Iris pigment epithelial cell (primary cell): ENCODE measurements at regions not wholly inside any gene's neighbourhood (a gene's known extent, or its start where the extent isn't known, plus 50 kb on each side); places are given as distances from the start of the nearest gene placed in this dataset.

ENCODE experiments used
- DNase-seq: peaks from one replicate; pipeline ENCODE4 v3.0.0-alpha.2; 2011; ENCODE audit warnings: low read depth

- DNase-seq = no peak
Measured at GRCh38 chr11:70703141-70704064, 305.1 kb downstream of the CTTN start.

GRCh38 chr11:70705097-70705496 lies 306.8 kb downstream of the CTTN start:
- DNase-seq = no peak

- no peak for DNase-seq
Measured at GRCh38 chr11:70705930-70706329, 307.6 kb downstream of the CTTN start.

GRCh38 chr11:70707821-70708220 lies 309.5 kb downstream of the CTTN start:
- no peak for DNase-seq

- DNase-seq = no peak
Measured at GRCh38 chr11:70709596-70709995, 311.3 kb downstream of the CTTN start.

DNA sequence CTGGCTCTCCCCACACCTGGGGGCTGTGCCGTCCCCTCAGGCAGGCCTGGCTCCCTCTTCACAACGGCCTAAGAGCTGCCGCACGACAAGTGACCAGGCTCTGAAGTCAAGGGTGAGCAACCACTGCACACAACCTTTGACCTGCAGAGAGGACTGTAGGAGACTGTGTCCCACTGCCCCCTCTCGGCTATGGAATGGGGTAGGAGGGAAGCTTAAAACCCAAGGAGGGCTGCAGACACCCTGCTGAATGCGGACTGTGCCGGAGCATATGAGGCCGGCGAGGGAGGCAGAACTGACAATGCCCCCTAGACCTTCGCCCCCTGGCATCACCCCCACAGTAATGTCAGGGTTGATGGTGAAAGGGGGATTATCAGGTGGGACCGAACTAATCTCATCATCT lies 311.9 kb downstream of the CTTN start:
- no peak for DNase-seq

GRCh38 chr11:70710601-70711000 lies 312.3 kb downstream of the CTTN start:
- no peak for DNase-seq

GRCh38 chr11:70711095-70711910 lies 313.0 kb downstream of the CTTN start:
- DNase-seq = no peak

DNA sequence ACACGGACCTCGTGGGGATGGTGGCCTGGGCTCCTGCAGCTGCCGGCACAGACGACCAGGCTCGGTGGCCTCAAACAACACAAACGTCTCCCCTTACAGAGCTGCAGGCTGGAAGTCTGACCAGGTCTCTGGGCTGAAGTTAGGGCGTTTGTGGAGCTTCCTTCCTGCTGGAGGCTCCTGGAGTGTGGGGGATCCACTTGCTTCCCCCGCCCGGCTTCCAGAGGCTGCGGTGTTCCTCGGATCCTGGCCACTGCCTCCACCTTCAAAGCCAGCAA lies 313.5 kb downstream of the CTTN start:
- no peak for DNase-seq

- DNase-seq = no peak
Measured at GRCh38 chr11:70712471-70712870, 314.1 kb downstream of the CTTN start.

DNA sequence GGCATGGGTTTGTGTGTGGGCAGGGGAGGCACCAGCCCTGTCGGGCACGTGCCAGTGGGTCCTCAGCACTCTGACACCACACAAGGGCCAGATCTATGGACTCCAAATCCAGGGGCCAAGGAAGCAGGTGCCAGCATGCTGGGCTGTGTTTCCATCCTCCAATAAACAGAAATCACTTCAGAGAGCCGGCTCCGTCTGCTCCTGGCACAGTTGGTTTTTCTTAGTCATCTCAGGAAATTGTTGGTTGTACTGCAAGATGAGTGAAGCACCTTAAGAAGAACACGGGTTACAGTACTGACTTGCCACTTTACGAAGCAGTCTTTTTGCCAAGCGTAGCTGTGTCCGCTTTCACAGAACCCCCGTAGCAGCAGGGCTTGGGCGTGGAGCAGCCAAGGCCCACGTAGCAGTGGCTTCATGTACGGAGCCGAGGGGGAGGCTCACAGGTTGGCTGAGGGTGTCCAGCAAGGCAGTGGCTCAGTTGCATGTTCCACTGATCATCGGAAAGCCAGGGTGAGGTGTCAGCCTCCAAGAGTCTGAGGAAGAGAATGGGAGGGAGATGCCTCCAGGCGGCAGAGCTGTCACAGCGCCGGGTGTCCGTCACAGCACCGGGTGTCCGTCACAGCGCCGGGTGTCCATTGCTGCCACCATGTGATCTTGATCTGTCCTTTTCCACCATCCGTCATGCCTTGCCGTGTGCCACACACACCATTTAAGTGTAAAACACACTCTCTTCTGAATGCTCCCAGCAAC lies 314.9 kb downstream of the CTTN start:
- no peak for DNase-seq

GRCh38 chr11:70713988-70714665 lies 315.8 kb downstream of the CTTN start:
- DNase-seq = no peak

- DNase-seq = no peak
Measured at GRCh38 chr11:70715166-70715951, 317.0 kb downstream of the CTTN start.

- no peak for DNase-seq
Measured at GRCh38 chr11:70716216-70716615, 317.9 kb downstream of the CTTN start.

- no peak for DNase-seq
Measured at GRCh38 chr11:70716986-70717775, 318.9 kb downstream of the CTTN start.

GRCh38 chr11:70717936-70718595 lies 319.7 kb downstream of the CTTN start:
- no peak for DNase-seq

- no peak for DNase-seq
Measured at GRCh38 chr11:70719516-70719915, 321.2 kb downstream of the CTTN start.

- no peak for DNase-seq
Measured at GRCh38 chr11:70720281-70720680, 322.0 kb downstream of the CTTN start.

DNA sequence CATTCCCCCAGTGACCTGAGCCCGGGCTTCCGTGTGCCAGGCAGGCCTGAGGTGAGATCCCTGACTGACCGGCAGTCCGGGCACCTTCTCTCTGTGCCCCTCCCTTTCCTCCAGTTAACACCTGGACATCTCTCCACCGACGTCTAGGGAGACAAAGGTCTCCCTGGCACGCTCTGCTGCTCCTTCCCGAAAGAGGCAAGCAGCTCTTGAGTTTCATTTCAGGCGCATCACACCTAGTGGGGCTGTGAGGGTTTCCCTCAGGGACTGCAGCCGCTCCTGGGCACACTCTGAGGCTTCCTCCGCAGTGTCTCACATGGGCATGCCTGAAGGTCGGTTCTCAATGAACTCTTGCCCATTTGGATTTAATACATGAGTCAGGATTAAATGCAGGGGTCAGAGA lies 322.7 kb downstream of the CTTN start:
- DNase-seq = no peak

DNA sequence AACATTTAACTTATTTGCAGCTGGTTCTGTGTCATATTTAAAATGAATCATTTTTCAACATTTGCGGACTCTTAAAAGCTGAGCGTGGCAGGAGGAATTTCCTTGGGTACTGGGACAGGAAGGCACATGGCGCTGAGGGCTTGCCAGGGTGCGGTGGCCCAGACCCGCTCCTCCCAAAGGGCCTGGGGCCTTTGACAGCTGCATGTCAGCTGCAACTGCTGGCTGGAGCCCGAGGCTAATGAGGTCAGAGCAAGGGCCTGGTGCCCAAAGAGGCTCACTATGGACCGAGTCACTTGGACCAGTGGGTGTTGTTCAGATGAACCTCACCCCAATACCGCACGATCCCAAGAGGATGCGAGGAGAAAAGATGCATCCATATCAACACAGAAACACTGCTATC lies 326.9 kb downstream of the CTTN start:
- DNase-seq = no peak
